AG04449 (cell line): ENCODE measurements at regions not wholly inside any gene's neighbourhood (a gene's known extent, or its start where the extent isn't known, plus 50 kb on each side); places are given as distances from the start of the nearest gene placed in this dataset.

Source experiments
- CTCF ChIA-PET: fragments of 350-600 bp; formaldehyde crosslinking; extraction: SDS; loops from one replicate; lab custom pipeline; 2021; ENCODE audit warnings: antibody characterized with exemption; lab: Yijun Ruan, JAX
- POLR2A ChIA-PET: fragments of 400-600, 350-600 bp; formaldehyde crosslinking; extraction: SDS; loops from one replicate; lab custom pipeline; 2020; ENCODE audit warnings: antibody characterized with exemption, inconsistent platforms; lab: Yijun Ruan, JAX
- DNase-seq: peaks from one replicate; pipeline ENCODE4 v3.0.0-alpha.2; 2010; ENCODE audit warnings: low read depth, low spot score
- H3K4me3 ChIP-seq: 2 replicates; pipeline ENCODE4 v1.5.1; 2011; ENCODE audit warnings: low read depth, mild to moderate bottlenecking, control low read depth, low read length
- TF ChIP-seq, protein P1 (sequence below): IDR thresholded peaks from one replicate; pipeline ENCODE4 v1.5.1; 2011; ENCODE audit warnings: mild to moderate bottlenecking, moderate library complexity, low read length, control low read depth, inconsistent platforms; ENCODE audit not compliant: insufficient read depth; ENCODE audit errors: missing control alignments

DNA sequence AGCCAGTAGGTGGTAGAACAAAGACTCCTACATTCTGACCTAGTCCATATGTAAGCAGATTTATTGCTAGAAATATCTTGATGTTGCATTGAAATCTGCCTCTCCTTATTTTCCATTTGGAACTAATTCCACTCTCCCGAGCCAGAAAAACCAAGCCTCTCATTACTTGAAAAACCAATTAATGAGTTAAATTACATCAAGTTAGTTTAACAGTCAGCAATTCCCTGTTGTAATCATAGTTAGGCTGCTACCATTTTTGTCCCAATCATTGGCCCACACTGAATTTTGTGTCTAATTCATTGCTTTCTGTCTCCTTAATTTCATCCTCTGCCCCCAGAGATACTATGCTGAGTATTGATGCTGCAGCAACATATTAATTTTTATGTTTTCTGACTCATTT is 168.3 kb upstream of the TNP1 start:
- POLR2A ChIA-PET = no interaction called here
- H3K4me3 ChIP-seq = no peak overlapping the region
- DNase-seq = no peak
- TF ChIP-seq, protein P1, sequence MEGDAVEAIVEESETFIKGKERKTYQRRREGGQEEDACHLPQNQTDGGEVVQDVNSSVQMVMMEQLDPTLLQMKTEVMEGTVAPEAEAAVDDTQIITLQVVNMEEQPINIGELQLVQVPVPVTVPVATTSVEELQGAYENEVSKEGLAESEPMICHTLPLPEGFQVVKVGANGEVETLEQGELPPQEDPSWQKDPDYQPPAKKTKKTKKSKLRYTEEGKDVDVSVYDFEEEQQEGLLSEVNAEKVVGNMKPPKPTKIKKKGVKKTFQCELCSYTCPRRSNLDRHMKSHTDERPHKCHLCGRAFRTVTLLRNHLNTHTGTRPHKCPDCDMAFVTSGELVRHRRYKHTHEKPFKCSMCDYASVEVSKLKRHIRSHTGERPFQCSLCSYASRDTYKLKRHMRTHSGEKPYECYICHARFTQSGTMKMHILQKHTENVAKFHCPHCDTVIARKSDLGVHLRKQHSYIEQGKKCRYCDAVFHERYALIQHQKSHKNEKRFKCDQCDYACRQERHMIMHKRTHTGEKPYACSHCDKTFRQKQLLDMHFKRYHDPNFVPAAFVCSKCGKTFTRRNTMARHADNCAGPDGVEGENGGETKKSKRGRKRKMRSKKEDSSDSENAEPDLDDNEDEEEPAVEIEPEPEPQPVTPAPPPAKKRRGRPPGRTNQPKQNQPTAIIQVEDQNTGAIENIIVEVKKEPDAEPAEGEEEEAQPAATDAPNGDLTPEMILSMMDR = no peak
- CTCF ChIA-PET = no interaction called here

DNA sequence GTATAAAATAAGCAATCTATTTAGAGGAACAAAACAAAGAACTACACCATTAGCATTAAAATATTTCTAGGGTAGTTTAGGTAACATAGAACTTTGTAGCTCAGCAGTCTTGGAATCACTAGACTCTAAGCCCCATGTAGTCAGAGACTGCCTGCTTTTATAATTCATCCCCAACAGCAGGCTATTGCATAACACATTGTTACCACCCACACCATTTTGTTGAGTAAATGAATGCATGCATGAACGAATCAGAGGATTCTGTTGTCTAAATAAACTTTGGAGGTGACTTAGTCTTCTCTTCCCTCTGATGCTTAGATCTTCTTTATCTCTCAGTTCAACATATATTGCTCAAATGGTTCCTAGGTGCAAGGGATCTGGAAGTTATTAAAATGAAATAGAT is 167.6 kb upstream of the TNP1 start:
- TF ChIP-seq, protein P1 = no peak
- ChIA-PET CTCF (no interaction called here), POLR2A (no interaction called here)
- no peak for DNase-seq
- no peak overlapping the region for H3K4me3 ChIP-seq

DNA sequence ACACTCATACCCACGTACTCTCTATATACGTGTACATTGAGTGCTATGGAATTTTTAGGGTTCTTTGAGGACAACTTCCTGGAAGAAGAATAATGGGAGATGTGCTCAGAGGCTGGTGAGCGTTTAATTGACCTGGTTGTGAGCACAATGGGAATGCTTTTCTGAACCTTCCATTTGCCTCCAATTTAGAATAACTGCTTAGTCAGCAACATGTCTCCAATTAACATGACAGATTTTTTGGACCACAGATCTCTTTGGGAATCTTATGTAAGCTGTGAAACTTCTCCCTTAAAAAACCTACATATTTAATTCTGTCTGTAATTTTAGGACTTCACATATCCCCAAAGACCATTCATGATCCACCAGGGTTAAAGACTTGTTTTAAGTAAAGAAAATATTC is 166.7 kb upstream of the TNP1 start:
- TF ChIP-seq, protein P1 = no peak
- CTCF ChIA-PET = no interaction called here
- POLR2A ChIA-PET = no interaction called here
- no peak overlapping the region for H3K4me3 ChIP-seq
- no peak for DNase-seq

DNA sequence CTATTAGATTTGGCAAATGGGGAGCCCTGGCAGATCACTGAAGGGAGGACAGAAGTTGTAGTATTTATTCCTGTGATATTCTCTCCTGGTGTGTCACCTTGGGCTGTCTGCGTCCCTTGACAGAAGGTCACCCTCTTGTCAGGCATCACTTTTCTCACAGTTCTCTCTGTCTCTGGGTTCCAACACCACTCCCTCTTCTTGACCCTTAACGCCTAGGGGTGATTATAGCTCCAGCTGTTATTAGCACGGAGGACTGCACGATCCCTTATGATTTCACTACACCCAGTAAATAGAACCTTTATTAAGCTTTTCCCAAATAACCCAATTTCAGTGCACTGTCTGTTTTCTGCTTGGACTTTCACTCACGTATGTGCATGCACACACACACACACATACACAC is 166.3 kb upstream of the TNP1 start:
- no peak overlapping the region for H3K4me3 ChIP-seq
- no peak for DNase-seq
- ChIA-PET POLR2A (no interaction called here), CTCF (no interaction called here)
- TF ChIP-seq, protein P1 = no peak

DNA sequence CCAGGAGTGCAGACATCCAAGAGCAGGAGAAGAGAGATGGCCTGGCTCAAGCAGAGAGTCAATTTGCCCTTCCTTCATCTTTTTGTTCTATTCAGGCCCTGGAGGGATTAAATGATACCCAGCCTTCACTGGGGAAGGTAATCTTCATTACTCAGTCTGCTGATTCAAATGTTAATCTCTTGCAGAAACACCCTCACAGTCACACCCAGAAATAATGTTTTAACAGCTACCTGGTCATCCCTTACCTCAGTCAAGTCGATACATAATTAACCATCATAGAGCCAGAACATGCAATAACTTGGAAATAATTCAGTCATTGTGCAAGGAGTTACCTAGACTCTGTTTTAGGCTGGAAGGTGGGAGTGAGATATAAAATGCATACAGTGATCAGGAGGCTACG is 163.7 kb upstream of the TNP1 start:
- CTCF ChIA-PET = no interaction called here

DNA sequence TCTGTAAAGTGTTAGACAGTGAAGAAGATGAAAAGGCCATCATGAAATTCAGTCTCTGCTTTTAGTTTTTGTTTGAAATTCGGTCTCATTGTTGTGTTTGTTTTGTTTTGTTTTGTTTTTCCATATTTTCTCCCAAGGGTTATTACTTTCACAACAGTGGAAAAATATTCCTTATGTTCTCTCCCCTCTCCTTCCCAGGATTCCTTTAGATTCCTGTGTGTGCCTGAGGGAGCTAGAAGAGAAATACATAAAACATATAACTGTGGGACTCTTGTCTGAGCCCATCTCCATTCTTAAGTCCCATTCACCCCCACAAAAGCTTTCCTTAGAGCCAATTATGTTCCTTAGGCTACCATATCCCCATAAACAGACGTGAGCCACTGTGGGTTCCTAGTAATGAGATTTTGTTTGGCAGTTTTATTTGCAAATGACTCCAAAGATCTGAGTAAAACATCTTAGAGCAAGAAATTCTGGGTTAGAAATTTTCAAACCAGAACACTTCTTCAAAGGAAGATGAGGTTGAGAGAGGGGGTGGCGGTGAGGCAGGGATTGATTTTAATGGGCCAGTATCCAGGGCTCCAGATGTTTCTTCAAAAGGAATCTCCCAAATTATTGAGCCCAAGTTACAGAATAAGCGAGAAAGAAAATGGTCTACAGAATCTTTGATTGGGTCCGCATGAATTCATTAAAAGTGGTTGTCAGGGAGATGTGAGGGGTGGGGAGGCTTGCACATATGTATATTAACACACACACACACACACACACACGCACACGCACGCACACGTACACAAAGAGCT is 157.8 kb upstream of the TNP1 start:
- DNase-seq = no peak
- CTCF ChIA-PET = interaction anchor here (0.9 kb wide), 1 partner anchor 12 kb away, joined by 3 read pairs; no protein-coding TSS in a partner anchor
- H3K4me3 ChIP-seq = no peak overlapping the region
- POLR2A ChIA-PET = no interaction called here
- TF ChIP-seq, protein P1 = no peak

More for the DNA sequence above, 163.7 kb upstream of the TNP1 start:
- no peak overlapping the region for H3K4me3 ChIP-seq
- POLR2A ChIA-PET = no interaction called here
- DNase-seq = no peak
- TF ChIP-seq, protein P1 = no peak
